CD4-positive, alpha-beta memory T cell (primary cell): ENCODE measurements at regions not wholly inside any gene's neighbourhood (a gene's known extent, or its start where the extent isn't known, plus 50 kb on each side); places are given as distances from the start of the nearest gene placed in this dataset.

Experiments
- CTCF ChIA-PET: fragments of 350-600 bp; sonication (Branson Sonifier 250); formaldehyde crosslinking; loops from one replicate; lab custom pipeline; 2021; ENCODE audit warnings: inconsistent platforms; ENCODE audit not compliant: partially characterized antibody; lab: Charles Lee
- POLR2A ChIA-PET: fragments of 350-600 bp; sonication (Branson Sonifier 250); formaldehyde crosslinking; loops from one replicate; lab custom pipeline; 2021; ENCODE audit not compliant: partially characterized antibody; lab: Charles Lee
- DNase-seq, 5 donors: peaks; one replicate each; pipeline versions ENCODE4 v3.0.0 to v3.0.0-alpha.2; 2020 to 2022; ENCODE audit warnings: mixed read lengths in 1 of 5
- H3K27ac ChIP-seq: one replicate; pipeline ENCODE4 v1.7.0; 2013; ENCODE audit warnings: low read depth, low read length
- H3K27me3 ChIP-seq: 2 replicates; pipeline ENCODE4 v1.7.0; 2013; ENCODE audit warnings: mild to moderate bottlenecking, low read length, moderate library complexity; ENCODE audit not compliant: insufficient read depth
- H3K36me3 ChIP-seq: 2 replicates; pipeline ENCODE4 v1.7.0; 2013; ENCODE audit warnings: mild to moderate bottlenecking, low read length, moderate library complexity; ENCODE audit not compliant: insufficient read depth
- H3K4me1 ChIP-seq: 2 replicates; pipeline ENCODE4 v1.7.0; 2013; ENCODE audit warnings: mild to moderate bottlenecking, low read length, moderate library complexity; ENCODE audit not compliant: insufficient read depth
- H3K4me3 ChIP-seq, 2 donors: one replicate each; pipeline ENCODE4 v1.7.0; 2013; ENCODE audit warnings: low read length in 2 of 2, mild to moderate bottlenecking in 1 of 2
- H3K9me3 ChIP-seq, 2 donors: one replicate each; pipeline ENCODE4 v1.7.0; 2013; ENCODE audit warnings: low read length in 2 of 2, control low read depth in 1 of 2; ENCODE audit not compliant: control insufficient read depth in 1 of 2
- H3K27ac Mint-ChIP-seq, 7 donors: one replicate each; pipeline ENCODE4 v1.8.0; 2020 to 2021; ENCODE audit warnings: mixed read lengths in 7 of 7, mild to moderate bottlenecking in 6 of 7, inconsistent platforms in 3 of 7, moderate library complexity in 3 of 7
- H3K27me3 Mint-ChIP-seq, 2 donors: one replicate each; pipeline ENCODE4 v1.8.0; 2020 to 2021; ENCODE audit warnings: mixed read lengths in 2 of 2
- H3K36me3 Mint-ChIP-seq, 2 donors: one replicate each; pipeline ENCODE4 v1.8.0; 2020 to 2021; ENCODE audit warnings: mixed read lengths in 2 of 2, inconsistent platforms in 1 of 2, mild to moderate bottlenecking in 1 of 2
- H3K4me1 Mint-ChIP-seq, 4 donors: one replicate each; pipeline ENCODE4 v1.8.0; 2020 to 2021; ENCODE audit warnings: mixed read lengths in 4 of 4, mild to moderate bottlenecking in 1 of 4
- H3K4me3 Mint-ChIP-seq, 8 donors: one replicate each; pipeline ENCODE4 v1.8.0; 2020 to 2021; ENCODE audit warnings: mixed read lengths in 8 of 8, mild to moderate bottlenecking in 7 of 8, moderate library complexity in 6 of 8, inconsistent platforms in 3 of 8
- H3K9me3 Mint-ChIP-seq, 8 donors: one replicate each; pipeline ENCODE4 v1.8.0; 2020 to 2021; ENCODE audit warnings: mixed read lengths in 8 of 8, mild to moderate bottlenecking in 5 of 8, inconsistent platforms in 3 of 8, moderate library complexity in 1 of 8
- intact Hi-C: fragments of 100-400 bp; cut with micrococcal nuclease; formaldehyde crosslinking; loops from one replicate; pipeline ENCODE4 v1.15.1; 2023

DNA sequence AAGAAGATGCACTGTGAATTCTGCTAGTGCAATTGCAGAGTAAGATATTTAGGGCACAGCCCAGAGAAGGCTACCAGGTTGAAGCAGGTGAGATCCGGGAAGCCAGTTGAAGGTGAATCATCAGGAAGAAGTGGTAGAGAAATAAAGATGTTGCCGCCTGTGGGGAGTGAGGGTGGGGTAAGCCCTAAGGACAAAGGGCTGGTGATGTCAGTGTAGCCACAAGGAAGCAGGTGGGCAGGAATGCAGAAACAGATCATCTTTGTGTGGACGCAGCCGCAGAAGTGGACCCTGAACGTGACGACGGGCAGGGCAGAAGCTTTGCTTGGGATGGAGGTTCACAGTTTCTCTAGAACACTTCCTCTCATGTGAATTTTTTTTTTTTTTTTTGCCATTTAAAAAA lies 164.2 kb downstream of the ACTL7B start:
- no peaks in the 10 kb centered on the region for H3K27me3 ChIP-seq
- no peak overlapping the region for H3K27ac Mint-ChIP-seq
- H3K4me1 ChIP-seq: no peaks in the 10 kb centered on the region
- no peak overlapping the region for H3K4me3 ChIP-seq
- H3K27ac ChIP-seq: no peak overlapping the region
- ChIA-PET POLR2A (no interaction called here), CTCF (no interaction called here)
- intact Hi-C loops: no loop called here
- H3K36me3 ChIP-seq: no peaks in the 10 kb centered on the region
- H3K9me3 ChIP-seq: no peaks in the 10 kb centered on the region
- H3K9me3 Mint-ChIP-seq: peaks cover 0 to 27% (median 9%) of the 10 kb centered on the region in 8 donors
- peaks cover 0 to 2% of the 10 kb centered on the region in 2 donors for H3K27me3 Mint-ChIP-seq
- H3K4me1 Mint-ChIP-seq: no peaks in the 10 kb centered on the region
- H3K36me3 Mint-ChIP-seq: no peaks in the 10 kb centered on the region
- no peak for DNase-seq
- no peak overlapping the region for H3K4me3 Mint-ChIP-seq

DNA sequence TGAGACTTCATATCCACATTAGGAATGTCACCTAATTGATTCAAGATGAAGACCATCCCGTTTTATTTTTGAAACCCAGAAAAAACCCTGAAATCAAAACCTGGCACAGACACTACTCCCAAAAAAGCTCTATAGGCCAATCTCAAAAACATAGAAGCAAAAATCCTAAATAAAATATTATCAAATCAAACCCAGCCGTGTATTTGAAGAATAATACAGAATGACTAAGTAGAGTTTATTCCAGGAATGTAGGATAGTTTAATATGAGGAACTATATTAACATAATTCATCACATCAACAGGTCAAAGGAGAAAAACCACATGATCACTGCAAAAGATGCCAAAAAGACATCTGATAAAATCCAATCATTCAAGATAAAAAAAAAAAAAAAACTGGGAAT lies 167.1 kb downstream of the ACTL7B start:
- POLR2A ChIA-PET: no interaction called here
- Mint-ChIP-seq H3K27ac (no peak overlapping the region), H3K36me3 (no peaks in the 10 kb centered on the region)

DNA sequence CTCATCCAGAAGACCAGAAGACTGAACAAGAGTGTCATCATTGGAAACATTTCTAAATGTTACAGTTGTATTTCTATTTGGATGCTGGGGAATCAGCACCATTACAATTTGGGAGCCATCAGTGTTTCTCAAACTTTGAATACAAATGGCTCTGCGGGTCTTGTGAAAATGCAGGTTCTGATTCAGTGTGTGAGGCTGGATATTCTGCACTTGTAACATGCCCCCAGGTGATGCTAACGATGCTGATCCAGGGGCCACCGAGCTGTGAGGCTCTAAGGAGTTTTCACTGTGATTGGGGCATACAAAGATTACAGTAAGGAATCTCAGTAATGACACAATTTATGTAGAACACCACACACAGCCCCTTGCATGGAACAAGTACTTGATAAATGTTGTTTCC lies 167.7 kb downstream of the ACTL7B start:
- H3K36me3 Mint-ChIP-seq: no peaks in the 10 kb centered on the region
- Histone ChIP-seq H3K4me1 (no peaks in the 10 kb centered on the region), H3K27me3 (no peaks in the 10 kb centered on the region), H3K36me3 (no peaks in the 10 kb centered on the region), H3K4me3 (no peak overlapping the region), H3K9me3 (no peaks in the 10 kb centered on the region), H3K27ac (no peak overlapping the region)
- H3K27ac Mint-ChIP-seq: no peak overlapping the region
- intact Hi-C loops: no loop called here
- no peaks in the 10 kb centered on the region for H3K4me1 Mint-ChIP-seq
- no peak for DNase-seq
- H3K9me3 Mint-ChIP-seq: peaks cover 0 to 23% (median 8%) of the 10 kb centered on the region in 8 donors
- no peak overlapping the region for H3K4me3 Mint-ChIP-seq
- CTCF ChIA-PET: no interaction called here
- POLR2A ChIA-PET: no interaction called here
- H3K27me3 Mint-ChIP-seq: no peaks in the 10 kb centered on the region

More for the DNA sequence above, 167.1 kb downstream of the ACTL7B start:
- Histone ChIP-seq H3K27ac (no peak overlapping the region), H3K4me1 (no peaks in the 10 kb centered on the region), H3K27me3 (no peaks in the 10 kb centered on the region), H3K4me3 (no peak overlapping the region), H3K36me3 (no peaks in the 10 kb centered on the region), H3K9me3 (no peaks in the 10 kb centered on the region)
- no peaks in the 10 kb centered on the region for H3K4me1 Mint-ChIP-seq
- no peaks in the 10 kb centered on the region for H3K27me3 Mint-ChIP-seq
- peaks cover 0 to 23% (median 7%) of the 10 kb centered on the region in 8 donors for H3K9me3 Mint-ChIP-seq
- CTCF ChIA-PET: no interaction called here
- intact Hi-C loops: no loop called here
- DNase-seq: no peak
- H3K4me3 Mint-ChIP-seq: no peak overlapping the region

DNA sequence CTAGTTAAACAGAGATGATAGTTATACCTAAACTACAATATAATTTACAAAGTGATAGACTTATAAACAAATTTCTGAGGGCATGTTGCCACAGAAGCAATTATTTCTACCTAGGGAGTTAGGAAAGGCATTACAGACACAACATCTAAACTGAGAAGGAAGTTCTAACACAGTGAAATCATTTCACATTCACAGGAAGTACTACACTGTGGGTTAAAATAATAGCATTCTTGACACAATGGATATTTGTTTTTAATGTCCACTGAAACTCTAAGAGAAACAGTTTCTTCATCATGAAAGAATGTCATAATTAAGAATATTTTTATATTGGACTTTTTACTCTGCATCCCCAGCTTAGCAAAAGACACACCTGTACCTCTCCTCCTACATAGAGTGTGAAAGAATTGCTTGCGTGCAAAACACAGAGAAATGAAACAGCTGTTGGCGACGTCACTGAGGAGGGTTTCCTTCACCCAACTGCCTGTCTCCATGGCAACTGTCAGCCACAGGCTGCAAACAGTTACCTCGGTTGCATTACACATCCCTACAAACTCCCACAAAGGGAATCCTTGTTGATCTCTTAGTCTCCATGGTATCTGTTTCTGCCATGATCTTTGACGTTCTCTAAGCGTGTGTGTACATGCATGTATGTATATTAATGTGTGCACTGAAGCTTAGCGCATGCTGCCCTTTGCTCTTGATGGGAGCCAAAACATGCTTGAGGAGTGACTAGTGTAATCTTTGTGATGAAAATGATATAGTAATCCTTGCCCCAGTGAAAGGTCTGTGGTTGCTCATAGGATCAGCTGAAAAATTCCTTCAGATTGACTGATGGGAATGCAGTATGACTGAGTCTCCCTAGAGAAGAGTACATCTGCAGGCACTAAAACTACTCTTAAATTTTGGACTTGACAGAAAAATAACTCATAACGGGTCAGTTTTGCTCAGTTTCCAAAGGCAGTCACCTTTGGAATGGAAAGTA lies 168.5 kb downstream of the ACTL7B start:
- Mint-ChIP-seq H3K4me1 (no peaks in the 10 kb centered on the region), H3K9me3 (peaks cover 0 to 23% (median 8%) of the 10 kb centered on the region in 8 donors), H3K27ac (no peak overlapping the region), H3K27me3 (no peaks in the 10 kb centered on the region), H3K4me3 (no peak overlapping the region), H3K36me3 (no peaks in the 10 kb centered on the region)
- H3K4me3 ChIP-seq: no peak overlapping the region
- H3K27me3 ChIP-seq: no peaks in the 10 kb centered on the region
- intact Hi-C loops: no loop called here
- CTCF ChIA-PET: no interaction called here
- H3K27ac ChIP-seq: no peak overlapping the region
- H3K36me3 ChIP-seq: no peaks in the 10 kb centered on the region
- no peak for DNase-seq
- POLR2A ChIA-PET: no interaction called here
- no peaks in the 10 kb centered on the region for H3K9me3 ChIP-seq
- H3K4me1 ChIP-seq: no peaks in the 10 kb centered on the region

DNA sequence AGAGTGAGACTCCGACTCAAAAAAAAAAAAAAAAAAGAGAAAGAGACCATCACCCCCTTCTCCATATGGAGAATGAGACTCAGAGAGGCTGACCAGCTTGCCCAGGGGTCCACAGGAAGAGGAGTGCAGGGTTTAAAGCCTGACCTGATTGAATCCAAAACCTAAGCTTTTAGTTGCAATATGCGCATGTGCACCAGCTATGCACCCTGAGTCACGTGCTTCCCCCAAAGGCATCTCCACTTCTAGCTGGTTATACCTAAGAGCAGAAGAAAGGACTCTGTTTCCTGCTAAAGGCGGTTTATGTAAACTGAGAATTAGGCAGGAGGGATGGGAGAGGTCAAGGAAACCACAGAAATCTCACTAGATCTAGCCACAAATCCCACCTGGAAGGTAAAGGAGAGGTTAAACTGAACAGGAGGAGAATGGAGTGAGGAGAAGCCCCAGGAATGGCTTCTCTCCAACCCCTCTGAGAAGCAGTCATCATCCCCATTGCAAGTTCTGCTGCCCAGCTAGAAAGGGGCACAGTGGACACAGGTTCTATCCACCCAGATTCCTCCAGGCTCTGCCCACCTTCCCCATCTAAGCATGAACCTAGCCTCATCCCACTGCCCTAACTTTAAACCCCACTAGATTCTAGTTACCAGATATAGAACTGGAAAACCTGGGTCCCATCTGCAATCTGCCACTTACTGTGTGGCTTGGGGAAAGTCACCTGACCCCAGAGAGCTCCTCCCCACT lies 171.3 kb downstream of the ACTL7B start:
- no peak overlapping the region for H3K27ac Mint-ChIP-seq
- POLR2A ChIA-PET: no interaction called here

DNA sequence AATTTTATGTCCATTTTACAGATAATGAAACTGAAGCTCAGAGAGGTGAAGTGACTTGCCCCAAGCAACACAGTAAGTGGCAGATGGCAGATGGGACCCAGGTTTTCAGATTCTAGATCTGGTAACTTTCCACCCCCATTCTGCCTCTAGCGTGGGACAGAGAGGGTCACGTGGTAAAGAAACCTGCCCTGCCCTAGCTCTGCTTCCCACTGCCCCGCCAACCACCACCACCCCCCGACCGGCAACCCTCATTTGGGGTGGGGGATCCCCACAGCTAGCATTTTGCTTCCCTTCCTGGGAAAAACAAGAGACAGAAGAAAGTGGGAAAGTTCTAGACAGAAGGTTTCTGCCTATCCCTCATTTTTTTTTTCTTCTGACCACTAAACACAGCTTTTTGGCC lies 172.5 kb downstream of the ACTL7B start:
- H3K4me3 Mint-ChIP-seq: no peak overlapping the region
- CTCF ChIA-PET: no interaction called here

More for the DNA sequence above, 171.3 kb downstream of the ACTL7B start:
- Histone ChIP-seq H3K9me3 (no peaks in the 10 kb centered on the region), H3K36me3 (no peaks in the 10 kb centered on the region), H3K27me3 (no peaks in the 10 kb centered on the region), H3K4me1 (no peaks in the 10 kb centered on the region), H3K27ac (no peak overlapping the region), H3K4me3 (no peak overlapping the region)
- H3K9me3 Mint-ChIP-seq: peaks cover under 1 to 23% (median 8%) of the 10 kb centered on the region in 8 donors
- H3K27me3 Mint-ChIP-seq: no peaks in the 10 kb centered on the region
- no peak for DNase-seq
- H3K4me3 Mint-ChIP-seq: no peak overlapping the region
- CTCF ChIA-PET: no interaction called here
- intact Hi-C loops: no loop called here
- no peaks in the 10 kb centered on the region for H3K4me1 Mint-ChIP-seq
- H3K36me3 Mint-ChIP-seq: no peaks in the 10 kb centered on the region

DNA sequence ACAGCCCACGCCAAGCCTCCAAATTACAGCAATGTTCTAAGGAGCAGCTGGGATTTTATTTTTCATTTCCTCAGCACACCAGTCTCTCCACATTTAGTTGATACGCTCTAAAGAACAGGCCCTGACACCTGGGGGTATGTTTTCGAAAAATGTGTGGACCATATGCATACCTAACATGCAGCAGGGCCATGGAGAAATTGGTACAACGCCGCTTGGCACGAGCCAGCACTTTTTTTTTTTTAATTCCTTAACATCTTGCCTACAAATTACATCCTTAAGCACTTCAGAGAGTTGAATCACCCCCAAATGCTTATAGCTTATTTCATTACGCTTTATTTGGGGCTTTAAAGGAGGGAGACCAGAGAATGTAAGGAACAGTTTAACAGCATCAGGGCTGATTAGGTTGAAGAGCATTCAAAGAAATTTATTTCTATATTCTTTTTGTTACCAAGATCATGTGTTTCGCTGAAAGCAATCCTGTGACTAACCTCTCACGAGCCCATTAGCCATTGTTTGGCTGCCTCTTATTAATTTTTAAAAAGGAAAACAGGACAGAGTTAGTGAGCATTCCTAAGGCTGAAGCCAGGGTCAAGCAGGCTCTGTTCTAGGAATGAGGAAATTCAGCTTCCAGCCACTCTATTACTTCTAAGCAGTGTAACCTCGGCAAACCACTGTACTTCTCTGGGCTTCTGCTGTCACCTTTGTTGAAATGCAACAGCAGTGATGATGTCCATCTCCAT lies 173.8 kb downstream of the ACTL7B start:
- Mint-ChIP-seq H3K27ac (no peak overlapping the region), H3K9me3 (peaks cover 0 to 17% (median 4%) of the 10 kb centered on the region in 8 donors), H3K27me3 (no peaks in the 10 kb centered on the region), H3K36me3 (no peaks in the 10 kb centered on the region), H3K4me3 (no peak overlapping the region), H3K4me1 (no peaks in the 10 kb centered on the region)
- H3K4me3 ChIP-seq: no peak overlapping the region
- POLR2A ChIA-PET: no interaction called here
- CTCF ChIA-PET: no interaction called here
- intact Hi-C loops: no loop called here
- DNase-seq: no peak
- no peaks in the 10 kb centered on the region for H3K27me3 ChIP-seq
- no peaks in the 10 kb centered on the region for H3K4me1 ChIP-seq
- H3K9me3 ChIP-seq: no peaks in the 10 kb centered on the region
- no peaks in the 10 kb centered on the region for H3K36me3 ChIP-seq
- H3K27ac ChIP-seq: no peak overlapping the region

More for the DNA sequence above, 172.5 kb downstream of the ACTL7B start:
- no peaks in the 10 kb centered on the region for H3K4me1 Mint-ChIP-seq
- no peaks in the 10 kb centered on the region for H3K27me3 ChIP-seq
- H3K27ac Mint-ChIP-seq: no peak overlapping the region
- H3K36me3 Mint-ChIP-seq: no peaks in the 10 kb centered on the region
- H3K9me3 ChIP-seq: no peaks in the 10 kb centered on the region
- intact Hi-C loops: no loop called here
- DNase-seq: no peak
- no peaks in the 10 kb centered on the region for H3K27me3 Mint-ChIP-seq
- H3K27ac ChIP-seq: no peak overlapping the region
- no peaks in the 10 kb centered on the region for H3K36me3 ChIP-seq
- no peaks in the 10 kb centered on the region for H3K4me1 ChIP-seq
- POLR2A ChIA-PET: no interaction called here
- peaks cover 0 to 17% (median 8%) of the 10 kb centered on the region in 8 donors for H3K9me3 Mint-ChIP-seq
- H3K4me3 ChIP-seq: no peak overlapping the region
